HG03460 (cell line): ENCODE measurements at regions not wholly inside any gene's neighbourhood (a gene's known extent, or its start where the extent isn't known, plus 50 kb on each side); places are given as distances from the start of the nearest gene placed in this dataset.
"Not testable (repeated sequence)": the region's sequence is repeated elsewhere in the genome, so short reads cannot be mapped to it uniquely, and the experiment has no call there.

Source experiments
- ATAC-seq: cut with Tn5 transposase; IDR thresholded peaks from one replicate; pipeline ENCODE4 v1.9.1; 2021; ENCODE audit not compliant: unreplicated experiment

DNA sequence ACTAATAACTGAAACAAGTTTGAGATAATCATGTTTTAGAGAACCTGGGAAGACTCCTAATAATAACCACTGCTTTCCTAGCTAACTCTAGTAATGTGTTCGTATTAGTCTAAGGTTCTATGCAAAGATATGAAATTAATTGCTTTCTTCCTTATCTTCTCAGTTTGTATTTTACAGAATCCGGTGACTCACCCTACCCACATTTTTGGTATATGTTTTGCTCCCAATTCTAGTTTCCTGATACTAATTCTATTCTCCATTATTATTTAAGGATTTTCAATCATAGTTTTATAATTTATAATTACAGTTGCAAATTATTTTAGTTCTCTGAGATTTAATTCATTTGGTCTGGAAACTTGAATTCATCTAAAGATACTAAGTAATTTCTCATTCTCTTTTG, 394.6 kb upstream of the SETBP1 start:
- ATAC-seq = no peak

DNA sequence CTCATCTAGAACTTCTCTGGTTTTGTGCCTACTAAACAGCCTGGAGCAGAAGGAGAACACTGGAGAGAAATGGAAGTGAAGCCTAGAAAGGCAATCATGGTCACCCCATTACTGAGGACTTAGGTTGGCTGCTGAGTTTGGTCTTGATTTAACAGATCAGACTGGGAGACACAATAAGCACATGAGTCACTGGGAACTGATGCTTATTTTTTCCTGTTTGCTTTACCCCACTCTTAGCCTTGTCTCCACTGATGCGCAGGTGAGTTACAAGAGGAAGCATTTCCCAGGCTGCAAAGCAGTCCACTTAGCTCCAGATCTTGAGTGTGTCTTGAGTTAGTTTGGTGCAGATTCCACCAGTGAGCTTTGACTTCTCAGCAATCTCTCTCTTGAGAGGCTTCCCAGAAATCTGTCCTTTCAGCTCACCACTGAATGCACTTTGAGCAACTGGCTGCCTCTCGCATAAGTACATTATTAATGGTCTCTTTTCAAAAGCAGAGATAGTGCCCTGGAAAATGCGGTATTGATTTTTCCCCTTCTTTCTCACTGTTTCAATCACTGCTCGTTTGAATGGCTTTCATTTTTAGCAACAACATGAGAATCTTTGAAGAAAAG, 390.2 kb upstream of the SETBP1 start:
- no peak for ATAC-seq

DNA sequence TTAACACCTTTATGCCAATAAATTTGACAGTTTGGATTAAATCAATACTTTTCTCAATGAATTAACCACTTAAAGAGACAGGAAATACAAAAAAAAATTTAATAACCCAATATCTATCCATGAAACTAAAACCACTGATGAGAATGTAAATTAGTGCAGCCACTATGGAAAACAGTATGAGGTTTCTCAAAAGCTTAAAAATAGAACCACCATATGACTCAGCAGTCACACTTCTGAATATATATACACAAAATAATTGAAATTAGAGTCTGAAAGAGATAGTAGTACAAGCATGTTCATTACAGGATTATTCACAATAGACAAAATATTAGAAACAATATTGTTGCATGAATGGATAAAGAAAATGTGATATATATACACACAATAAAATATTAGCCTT, 382.1 kb upstream of the SETBP1 start:
- ATAC-seq = no peak

DNA sequence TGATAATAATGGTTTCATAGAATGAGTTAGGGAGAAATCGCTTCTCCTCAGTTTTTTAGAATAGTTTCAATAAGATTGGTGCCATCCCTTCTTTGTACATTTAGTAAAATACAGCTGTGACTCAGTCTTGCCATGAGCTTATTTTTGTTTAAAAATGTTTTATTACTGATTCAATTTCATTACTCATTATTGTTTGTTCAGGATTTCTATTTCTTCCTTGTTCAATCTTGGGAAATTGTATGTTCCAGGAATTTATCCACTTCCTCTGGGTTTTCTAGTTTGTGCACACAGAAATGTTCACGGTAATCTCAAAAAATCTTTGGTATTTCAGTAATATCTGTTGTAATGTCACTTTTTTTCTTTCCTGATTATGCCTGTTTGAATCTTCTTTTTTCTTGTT, 371.5 kb upstream of the SETBP1 start:
- ATAC-seq = no peak

DNA sequence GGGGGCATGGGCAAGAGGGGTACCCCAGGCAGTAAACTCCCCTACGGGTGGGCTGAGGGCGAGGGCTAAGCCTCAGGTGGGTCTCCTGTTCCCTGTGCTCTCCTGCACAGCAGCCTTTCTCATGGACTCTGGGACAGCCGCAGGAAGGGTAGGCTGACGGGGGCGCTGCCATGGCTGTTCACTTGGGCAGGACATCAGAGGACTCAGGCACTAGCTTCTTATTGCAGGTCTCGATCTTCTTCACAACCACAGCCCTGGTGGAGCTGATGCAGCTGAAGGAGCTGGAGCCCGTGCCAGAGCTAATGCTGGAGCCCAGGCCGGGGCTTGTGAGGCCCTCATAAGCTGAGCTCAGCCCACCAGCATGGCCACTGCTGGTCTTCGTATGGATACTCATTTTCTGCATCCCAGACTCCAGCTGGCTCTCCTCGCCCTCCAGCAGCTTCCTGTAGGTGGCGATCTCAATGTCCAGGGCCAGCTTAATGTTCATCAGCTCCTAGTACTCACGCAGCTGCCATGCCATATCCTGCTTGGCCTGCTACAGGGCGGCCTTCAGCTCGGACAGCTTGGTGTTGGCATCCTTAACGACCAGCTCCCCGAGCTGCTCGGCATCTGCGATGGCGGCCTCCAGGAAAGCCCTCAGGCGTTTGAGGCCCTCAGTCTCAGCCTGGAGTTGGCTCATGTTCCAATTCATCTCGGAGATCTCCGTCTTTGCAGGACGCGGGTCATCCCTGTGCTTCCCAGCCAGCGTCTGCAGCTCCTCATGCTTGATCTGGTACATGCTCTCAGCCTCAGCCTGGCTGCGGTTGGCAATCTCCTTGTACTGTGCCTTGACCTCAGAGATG, 359.8 kb upstream of the SETBP1 start:
- ATAC-seq = no peak

DNA sequence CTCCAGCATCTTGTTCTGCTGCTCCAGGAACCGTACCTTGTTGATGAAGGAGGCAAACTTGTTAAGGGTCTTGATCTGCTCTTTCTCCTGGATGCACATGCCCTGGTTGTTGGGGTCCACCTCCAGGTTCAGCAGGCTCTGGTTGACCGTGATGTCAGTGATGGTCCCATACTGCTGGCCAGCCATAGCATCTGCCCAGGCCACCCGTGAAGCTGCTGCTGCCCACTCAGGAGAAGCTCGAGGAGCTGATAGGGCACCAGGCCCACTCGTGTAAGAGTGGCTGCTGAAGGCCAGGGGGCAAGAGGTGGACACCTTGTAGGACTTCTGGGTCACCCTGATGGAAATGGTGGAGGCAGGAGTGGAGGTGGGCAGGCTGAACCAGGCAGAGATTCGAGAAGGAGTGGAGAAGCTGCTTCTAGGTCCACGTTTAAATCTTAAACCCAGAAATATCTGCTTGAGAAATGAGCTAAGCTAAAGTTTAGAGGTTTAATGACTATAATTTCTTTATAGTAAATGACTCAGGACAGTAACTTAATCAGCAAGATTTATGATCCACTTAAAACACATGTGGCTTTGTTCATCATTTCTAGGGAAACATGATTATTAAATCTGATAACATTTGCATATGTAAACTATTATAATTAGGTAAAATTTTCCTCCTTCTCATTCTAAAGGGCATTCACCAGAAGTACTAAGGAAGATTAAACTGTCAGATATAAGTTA, 358.7 kb upstream of the SETBP1 start:
- no peak for ATAC-seq

DNA sequence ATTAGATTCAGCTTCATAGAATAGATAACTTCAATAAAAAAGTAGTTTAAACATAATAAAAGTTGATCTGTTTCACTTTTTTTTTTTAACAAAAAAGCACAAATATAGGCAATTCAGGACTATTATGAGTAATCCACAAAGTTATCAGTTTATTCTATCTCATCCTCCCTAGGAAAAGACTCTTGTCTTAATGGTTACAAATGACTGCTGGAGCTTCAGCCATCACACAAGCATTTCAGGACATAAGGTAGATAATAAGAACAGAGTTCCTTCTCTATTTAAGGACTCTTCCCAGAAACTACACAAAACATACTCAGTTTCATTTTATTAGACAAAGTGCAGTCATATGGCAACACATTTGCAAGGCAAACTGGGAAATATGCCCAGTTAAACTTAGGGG, 357.6 kb upstream of the SETBP1 start:
- no peak for ATAC-seq

DNA sequence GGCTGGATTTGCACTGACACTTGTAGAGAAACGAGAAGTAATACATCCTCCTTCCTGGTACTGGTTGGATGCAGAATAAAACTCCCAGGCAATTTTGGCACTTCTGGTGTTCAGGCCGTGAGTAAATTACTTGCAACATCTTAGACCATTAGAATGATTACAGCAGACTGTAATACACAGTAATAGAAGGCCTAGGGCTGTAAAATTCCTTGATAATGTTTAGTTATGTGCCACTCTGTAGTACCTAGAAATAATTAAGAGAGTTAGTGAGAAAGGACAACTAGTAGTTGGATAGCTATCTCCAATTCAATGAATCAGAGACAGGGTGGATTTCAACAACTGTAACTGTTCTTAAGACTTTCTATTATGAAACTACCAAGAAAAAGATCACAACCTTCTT, 356.3 kb upstream of the SETBP1 start:
- no peak for ATAC-seq

DNA sequence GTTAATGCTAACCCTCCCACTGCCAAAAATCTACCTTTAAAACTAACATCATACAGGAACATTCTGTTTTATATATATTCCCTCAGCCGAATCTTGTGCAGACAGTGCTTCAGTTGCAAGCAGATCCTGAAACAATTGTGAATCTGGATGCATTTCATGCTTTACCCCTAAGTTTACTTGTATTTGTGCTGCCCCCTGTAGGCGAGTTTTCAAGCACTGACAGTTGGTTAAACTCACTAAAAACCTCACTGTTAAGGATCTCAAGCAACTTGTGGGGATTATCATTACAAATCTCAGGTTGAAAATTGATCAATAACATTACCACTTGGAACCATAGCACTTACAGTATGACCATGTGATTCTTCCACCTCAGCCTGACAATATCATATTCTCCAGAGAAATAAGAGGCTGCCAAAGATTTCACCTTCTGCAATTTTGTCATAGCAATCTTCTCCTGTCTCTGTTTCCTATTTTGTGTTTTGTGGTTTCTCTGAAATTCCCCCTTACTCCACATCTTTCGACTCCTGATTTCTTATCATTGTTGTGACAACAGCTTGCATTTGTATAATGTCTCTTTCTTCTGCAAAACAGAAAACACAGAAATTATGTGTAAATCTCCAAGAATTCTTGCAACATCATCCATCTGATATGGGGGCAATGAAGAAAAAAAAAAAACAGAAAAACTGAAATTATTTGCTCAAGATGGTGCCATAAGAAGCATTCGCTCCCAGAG, 354.6 kb upstream of the SETBP1 start:
- ATAC-seq = no peak

DNA sequence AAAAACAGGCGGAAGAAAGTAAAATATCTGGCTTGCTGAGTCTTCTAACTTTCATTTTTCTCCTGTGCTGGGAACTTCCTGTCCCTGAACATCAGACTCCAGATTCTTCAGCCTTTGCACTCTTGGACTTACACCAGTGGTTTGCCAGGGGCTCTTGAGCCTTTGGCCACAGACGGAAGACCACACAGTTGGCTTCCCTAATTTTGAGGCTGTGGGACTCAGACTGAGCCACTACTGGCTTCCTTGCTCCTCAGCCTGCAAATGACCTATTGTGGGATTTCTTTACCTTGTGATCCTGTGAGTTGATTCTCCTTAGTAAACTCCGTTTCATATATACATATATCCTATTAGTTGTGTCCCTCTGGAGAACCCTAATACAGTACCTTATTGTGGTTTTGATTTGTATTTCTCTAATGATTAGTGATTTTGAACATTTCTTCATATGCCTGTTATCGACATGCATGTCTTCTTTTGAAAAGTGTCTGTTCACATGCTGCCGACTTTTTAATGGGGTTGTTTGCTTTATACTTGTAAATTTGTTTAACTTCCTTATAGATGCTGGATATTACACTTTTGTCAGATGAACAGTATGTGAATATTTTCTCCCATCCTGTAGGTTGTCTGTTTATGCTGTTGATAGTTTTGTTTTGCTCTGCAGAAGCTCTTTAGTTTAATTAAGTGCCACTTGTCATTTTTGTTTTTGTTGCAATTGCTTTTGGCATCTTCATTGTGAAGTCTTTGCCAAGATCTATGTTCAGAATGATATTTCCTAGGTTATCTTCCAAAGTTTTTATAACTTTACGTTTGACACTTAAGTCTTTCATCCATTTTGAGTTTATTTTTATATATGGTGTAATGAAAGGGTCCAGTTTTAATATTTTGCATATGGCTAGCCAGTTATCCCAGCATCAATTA, 348.8 kb upstream of the SETBP1 start:
- no peak for ATAC-seq

DNA sequence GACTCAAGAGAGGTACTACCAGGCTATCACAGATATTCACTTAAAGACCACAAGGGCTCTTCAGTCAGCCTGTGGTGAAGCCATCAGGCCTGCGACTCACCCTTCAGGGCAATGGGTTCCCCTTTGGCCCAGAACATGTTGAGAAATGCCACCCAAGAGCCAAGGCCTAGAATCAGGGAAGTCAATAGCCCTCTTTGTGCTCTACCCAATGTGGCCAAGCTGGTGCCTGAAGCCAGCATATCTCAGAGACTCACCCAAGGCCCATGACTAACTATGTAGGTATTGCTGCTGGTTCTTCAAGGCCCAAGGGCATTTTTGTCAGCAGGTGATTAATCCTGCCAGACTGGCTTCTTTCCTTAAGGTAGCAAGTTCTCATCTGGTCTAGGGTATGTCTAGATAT, 338.9 kb upstream of the SETBP1 start:
- no peak for ATAC-seq

DNA sequence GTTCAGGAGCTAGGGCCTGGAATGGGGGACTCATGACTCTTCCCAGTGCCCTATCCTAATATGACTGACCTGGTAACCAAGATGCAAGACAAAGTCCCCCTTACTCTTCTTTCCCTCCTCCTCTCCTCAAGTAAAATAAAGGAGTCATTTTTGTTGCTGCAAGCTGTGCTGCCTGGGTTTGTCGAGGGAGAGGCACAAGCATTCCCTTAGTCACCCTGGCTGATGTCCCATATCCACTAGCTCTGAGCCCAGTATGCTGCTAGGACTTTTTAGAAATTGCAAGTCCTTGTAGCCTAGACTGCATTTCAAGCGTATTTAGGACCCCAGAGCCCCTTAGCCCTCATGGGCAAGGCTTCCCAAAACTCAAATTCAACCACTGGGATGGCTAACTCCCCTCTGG, 338.5 kb upstream of the SETBP1 start:
- ATAC-seq = no peak

DNA sequence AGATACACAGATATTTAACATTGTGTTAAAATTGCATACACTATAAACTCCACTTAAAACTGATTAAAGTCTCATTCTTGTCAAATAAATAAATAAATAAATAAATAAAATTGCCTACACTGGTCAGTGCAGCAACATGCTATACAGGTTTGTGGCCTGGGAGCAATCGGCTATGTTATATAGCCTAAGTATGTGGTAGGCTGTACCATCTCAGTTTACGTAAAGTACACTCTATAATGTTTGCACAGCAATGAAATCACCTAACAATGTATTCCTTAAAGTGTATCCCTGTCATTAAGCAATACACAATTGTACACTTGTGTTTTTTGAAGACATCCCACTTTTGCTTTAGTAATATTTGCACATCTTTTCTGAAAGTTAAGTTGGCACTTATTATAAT, 337.7 kb upstream of the SETBP1 start:
- no peak for ATAC-seq

DNA sequence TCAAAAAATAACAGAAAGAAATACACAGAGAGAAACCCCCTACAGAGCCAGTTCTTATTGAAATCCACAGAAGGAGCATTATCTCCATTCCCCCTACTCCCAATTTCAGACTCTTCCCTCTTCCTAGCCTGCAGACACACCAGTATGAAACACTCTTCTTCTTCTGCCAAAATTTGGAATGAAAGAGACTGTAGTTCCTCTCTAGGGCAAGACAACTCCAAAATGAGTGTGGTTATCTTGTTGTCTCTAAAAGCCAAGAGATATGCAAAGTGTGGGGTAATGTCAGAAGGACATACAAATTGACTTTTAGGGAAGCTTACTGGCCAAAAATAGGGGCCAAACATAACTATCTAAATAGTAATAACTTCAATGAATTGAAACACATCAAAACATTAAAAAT, 337.1 kb upstream of the SETBP1 start:
- no peak for ATAC-seq

DNA sequence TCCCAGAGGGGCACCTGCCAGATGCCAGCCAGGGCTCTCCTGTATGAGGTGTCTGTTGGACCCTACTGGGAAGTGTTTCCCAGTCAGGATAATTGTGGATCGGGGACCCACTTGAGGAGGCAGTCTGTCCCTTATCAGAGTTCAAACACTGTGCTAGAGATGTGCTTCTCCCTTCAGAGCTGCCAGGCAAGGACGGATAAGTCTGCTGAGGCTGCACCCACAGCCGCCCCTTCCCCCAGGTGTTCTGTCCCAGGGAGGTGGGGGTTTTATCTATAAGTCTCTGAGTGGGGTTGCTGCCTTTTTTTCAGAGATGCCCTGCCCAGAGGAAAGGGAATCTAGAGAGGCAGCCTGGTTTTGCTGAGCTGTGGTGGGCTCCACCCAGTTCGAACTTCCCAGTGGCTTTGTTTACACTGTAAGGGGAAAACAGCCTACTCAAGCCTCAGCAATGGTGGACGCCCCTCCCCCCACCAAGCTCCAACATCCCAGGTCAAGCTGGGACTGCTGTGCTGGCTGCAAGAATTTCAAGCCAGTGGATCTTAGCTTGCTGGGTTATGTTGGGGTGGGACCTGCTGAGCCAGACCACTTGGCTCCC, 324.0 kb upstream of the SETBP1 start:
- no peak for ATAC-seq

DNA sequence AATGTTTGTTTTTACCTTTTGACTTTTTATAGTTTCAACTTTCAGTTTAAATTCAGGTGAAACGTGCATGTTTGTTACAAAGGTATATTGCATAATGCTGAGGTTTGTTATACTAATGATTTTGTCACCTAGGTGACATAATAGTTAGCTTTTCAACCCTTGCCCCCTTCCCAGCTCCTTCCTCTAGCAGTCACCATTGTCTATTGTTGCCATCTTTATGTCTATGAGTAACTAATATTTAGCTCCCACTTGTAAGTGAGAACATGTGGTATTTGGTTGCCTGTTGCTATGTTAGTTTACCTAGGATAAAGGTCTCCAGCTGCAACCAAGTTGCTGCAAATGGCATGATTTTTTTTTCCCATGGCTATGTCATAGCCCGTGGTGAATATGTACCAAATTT, 322.3 kb upstream of the SETBP1 start:
- ATAC-seq = no peak

DNA sequence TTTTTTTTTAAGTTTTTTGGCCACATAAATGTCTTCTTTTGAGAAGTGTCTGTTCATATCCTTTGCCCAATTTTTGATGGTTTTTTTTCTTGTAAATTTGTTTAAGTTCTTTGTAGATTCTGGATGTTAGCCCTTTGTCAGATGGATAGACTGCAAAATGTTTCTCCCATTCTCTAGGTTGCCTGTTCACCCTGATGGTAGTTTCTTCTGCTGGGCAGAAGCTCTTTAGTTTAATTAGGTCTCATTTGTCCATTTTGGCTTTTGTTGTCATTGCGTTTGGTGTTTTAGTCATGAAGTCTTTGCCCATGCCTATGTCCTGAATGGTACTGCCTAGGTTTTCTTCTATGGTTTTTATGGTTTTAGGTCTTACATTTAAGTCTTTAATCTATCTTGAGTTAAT, 320.9 kb upstream of the SETBP1 start:
- ATAC-seq = not testable (repeated sequence)

DNA sequence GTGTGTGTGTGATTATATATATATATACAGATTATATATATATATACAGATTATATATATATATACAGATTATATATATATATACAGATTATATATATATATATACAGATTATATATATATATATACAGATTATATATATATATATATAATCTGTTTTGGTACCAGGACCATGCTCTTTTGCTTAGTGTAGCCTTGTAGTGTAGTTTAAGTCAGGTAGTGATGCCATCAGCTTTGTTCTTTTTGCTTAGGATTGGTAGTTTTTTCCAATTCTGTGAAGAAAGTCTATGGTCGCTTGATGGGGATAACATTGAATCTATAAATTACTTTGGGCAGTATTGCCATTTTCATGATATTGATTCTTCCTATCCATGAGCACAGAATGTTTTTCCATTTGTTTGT, 318.5 kb upstream of the SETBP1 start:
- ATAC-seq = not testable (repeated sequence)

DNA sequence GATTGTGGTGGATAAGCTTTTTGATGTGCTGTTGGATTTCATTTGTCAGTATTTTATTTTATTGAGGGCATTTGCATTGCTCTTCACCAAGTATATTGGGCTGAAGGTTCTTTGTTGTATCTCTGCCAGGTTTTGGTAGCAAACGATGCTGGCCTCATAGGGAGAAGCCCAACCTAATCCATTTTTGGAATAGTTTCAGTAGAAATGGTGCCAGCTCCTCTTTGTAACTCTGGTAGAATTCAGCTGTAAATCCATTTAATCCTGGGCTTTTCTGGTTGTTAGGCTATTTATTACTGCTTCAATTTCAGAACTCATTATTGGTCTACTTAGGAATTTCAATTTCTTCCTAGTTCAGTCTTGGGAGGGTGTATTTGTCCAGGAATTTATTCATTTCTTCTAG, 309.8 kb upstream of the SETBP1 start:
- no peak for ATAC-seq

DNA sequence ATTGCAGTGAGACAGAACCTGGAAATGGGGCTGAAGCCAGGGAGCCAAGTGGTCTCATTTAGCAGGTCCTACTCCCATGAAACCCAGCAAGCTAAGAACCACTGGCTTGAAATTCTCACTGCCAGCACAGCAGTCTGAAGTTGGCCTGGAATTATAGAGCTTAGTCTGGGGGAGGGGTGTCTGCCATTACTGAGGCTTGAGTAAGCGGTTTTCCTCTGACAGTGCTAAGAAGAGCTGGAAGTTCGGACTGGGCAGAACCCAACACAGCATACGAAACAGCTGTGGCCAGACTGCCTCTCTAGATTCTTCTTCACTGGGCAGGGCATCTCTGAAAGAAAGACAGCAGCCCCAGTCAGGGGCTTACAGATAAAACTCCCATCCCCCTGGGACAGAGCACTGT, 305.7 kb upstream of the SETBP1 start:
- ATAC-seq = no peak
